ENCODE measurements at regions not wholly inside any gene's neighbourhood (a gene's known extent, or its start where the extent isn't known, plus 50 kb on each side); places are given as distances from the start of the nearest gene placed in this dataset.

DNA sequence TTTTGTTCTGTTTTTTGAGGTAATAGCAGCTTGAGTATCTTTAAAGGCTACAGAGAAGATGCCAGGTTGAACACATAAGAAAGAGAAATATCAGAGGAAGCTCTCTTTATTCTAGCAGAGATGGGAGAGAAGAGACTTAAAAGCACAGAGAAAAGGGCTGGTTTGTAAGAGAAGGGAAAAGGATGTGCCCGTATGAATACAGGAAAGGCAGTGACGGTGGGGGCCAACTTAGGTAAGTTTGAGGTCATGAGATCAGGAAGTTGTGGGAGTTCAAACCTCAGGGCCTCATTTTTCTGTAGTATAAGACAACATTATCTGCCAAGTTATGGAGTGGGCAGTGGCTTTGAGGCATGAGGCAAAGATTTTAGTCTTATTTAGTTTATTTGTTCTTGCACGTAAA, 121.3 kb upstream of the S100G start:
- TF ChIP-seq, protein P1, sequence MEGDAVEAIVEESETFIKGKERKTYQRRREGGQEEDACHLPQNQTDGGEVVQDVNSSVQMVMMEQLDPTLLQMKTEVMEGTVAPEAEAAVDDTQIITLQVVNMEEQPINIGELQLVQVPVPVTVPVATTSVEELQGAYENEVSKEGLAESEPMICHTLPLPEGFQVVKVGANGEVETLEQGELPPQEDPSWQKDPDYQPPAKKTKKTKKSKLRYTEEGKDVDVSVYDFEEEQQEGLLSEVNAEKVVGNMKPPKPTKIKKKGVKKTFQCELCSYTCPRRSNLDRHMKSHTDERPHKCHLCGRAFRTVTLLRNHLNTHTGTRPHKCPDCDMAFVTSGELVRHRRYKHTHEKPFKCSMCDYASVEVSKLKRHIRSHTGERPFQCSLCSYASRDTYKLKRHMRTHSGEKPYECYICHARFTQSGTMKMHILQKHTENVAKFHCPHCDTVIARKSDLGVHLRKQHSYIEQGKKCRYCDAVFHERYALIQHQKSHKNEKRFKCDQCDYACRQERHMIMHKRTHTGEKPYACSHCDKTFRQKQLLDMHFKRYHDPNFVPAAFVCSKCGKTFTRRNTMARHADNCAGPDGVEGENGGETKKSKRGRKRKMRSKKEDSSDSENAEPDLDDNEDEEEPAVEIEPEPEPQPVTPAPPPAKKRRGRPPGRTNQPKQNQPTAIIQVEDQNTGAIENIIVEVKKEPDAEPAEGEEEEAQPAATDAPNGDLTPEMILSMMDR (IDR thresholded peaks at IDR 0.05): no peak
- TF ChIP-seq POLR2A (IDR thresholded peaks at IDR 0.05): no peak
